HT-29 (cell line): ENCODE measurements at regions not wholly inside any gene's neighbourhood (a gene's known extent, or its start where the extent isn't known, plus 50 kb on each side); places are given as distances from the start of the nearest gene placed in this dataset.
"Not testable (repeated sequence)": the region's sequence is repeated elsewhere in the genome, so short reads cannot be mapped to it uniquely, and the experiment has no call there.

Source experiments
- DNase-seq: peaks from one replicate; pipeline ENCODE4 v3.0.0-alpha.2; 2015; ENCODE audit warnings: low spot score

GRCh38 chr11:95443386-95443785 is 212.4 kb upstream of the SESN3 start:
- DNase-seq, result no peak

DNA sequence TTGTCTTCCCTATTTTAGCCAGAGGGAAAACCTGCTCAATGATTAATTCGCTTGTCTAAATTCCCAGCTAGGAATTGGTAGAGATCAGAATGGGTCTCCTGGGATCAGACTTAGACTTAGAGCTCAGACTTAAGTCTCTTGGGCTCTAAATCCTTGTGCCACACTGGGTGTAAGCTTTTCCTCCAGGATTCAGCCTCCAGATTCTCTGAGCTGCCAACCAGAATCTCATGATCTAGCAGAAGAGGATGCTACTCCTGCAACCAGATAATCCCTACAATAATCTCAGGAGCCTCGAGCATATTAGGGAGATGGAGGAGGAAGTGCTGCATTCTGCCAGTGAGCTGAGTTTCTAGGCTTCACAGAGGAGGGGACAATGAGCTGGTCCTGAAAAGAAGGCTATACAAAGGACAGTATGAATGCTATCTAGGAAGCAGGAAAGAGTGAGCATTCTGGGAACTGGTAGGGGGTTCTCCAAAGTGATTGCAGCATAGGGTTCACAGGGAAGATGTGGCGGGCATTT is 211.6 kb upstream of the SESN3 start:
- no peak for DNase-seq

DNA sequence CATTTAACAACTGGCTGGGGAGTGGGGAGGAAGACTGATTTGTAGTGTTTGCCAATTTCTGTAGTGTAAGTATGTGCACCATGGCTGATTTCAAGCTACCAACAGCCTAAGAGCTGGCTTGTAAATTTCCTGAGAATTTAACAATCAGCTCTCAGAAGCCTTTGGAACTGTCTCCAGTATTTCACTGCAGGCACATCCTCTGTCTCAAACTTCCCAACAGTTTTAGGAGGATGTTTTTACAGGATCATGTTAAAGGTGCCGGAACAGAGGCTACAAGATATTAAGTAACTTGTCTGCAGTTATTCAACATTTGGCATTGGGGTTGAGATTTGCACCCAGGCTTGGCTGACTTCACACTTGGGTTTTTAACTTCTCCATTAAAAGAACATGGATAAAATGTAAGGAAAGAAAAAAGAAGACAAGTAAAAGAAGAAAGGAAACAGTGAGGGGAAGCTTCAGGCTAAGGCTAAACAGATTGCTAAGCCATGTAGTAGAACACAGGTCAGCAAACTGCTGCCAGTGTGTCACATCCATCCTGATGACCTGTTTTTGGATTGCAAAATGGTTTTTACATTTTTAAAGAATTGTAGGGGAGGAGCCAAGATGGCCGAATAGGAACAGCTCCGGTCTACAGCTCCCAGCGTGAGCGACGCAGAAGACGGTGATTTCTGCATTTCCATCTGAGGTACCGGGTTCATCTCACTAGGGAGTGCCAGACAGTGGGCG is 204.8 kb upstream of the SESN3 start:
- no peak for DNase-seq

DNA sequence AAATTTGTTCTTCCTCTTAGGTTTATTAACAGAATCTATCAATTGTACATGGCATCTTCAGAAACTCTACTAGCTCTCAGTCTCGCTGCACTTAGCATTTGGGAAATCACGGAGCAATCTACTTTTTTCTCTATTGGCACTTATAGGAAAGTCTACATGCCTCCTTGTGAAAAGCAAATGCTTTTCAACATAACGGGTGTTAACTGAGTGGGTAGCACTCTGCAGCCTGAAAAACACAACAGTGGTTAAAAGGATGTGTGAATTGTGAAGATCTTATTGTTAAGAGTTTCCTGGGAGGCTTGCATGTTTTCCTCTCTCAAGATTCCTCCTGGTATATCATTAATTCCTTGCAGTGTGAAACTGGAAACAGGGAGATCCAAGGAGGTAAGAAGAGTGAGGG is 204.2 kb upstream of the SESN3 start:
- no peak for DNase-seq

- no peak for DNase-seq
Measured at GRCh38 chr11:95434489-95435057, 203.6 kb upstream of the SESN3 start.

DNA sequence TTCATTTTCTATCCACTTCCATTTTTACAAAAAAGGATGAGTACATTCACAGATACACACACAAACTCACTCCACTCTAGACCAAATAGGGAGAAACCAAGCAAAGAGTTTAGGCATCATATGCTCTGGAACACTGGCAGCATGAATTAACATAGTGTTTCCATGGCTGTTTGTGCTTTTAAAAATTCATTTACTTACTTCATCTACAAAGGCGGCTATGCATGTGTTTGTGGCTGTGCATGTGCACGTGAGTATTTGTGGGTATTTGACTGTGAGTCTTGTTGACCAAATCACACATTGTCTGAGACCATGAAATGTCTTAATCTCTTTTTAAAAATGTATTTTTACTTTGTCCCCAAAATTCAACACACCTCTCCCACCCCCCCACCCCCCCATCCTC is 203.0 kb upstream of the SESN3 start:
- no peak for DNase-seq

GRCh38 chr11:95432714-95433503 is 201.9 kb upstream of the SESN3 start:
- no peak for DNase-seq

DNA sequence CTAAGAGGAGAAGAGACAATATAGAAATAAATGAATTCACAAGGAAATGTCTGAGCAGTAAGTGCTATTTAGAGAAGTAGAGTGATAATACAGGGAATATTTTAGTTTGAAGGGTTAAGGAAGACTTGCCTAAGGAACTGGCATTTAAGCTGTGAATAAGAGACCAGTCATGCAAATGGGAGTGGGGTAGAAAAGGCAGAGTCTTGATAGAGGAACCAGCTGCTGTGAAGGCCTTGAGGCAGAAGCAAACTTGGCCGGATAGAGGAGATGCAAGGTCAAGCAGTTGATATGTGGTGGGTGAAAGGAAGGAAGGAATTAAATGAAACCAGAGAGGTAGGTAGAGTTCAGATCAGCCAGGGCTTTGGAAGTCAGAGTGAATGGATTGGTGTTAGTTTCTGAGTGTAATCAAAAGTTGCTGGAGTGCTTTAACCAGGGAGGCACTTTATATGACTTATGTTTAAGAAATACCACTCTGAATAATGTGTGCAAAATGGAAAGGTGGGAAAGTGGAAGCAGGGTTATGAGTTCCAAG is 198.4 kb upstream of the SESN3 start:
- DNase-seq, result no peak

DNA sequence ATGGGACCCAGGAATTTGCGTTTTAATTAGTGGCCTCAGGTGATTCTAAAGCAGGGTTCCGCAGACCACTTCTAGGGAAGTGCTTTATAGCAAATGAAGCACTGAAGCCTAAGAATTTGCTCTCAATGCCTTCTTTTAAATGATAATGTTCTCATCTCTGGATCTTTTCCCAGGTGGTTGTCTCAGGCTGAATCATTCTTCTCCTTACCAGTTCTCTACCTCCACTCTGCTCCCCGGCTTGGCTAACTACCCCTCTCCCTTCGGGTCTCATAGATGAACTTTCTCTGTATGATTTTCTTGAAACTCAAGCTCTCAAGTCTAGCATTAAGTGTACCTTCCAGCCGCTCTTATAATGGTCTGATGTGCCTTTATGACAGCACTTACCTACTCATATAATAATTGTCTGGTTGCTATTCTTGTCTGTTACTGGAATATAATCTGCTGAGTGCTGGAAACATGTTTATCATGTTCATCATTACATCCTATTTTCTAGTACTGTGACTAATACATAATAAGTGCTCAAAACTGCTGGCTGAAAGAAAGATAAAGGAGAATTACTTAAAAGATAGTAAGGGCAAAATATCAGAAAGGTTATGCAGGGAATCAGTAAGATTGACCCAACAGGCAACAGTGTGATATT is 195.9 kb upstream of the SESN3 start:
- DNase-seq, result no peak

- no peak for DNase-seq
Measured at GRCh38 chr11:95419915-95420314, 188.9 kb upstream of the SESN3 start.

DNA sequence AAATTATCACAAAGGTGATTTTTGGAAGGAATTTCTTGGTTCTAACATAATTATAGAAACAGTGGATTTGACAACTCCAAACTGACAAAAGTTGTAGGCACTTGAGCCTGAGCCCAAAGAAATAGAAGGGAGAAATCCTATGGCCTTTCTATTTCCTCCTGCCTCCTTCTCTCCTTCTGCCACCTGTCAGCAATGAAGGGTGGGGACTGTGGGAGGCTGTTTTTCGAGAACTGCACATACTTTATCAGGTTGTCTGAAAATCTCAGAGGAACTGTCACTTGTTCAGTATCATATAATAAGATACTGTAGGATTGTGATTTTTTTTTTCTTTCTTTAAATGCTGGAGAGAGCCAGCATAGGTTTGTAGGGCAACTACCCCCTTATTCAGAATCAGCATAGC is 187.9 kb upstream of the SESN3 start:
- no peak for DNase-seq

- DNase-seq, result no peak
Measured at GRCh38 chr11:95417832-95418231, 186.8 kb upstream of the SESN3 start.

- peak; percentile 76 for DNase-seq
Measured at GRCh38 chr11:95415837-95416304, 184.9 kb upstream of the SESN3 start.

- DNase-seq, result no peak
Measured at GRCh38 chr11:95414217-95414616, 183.2 kb upstream of the SESN3 start.

GRCh38 chr11:95413761-95414160 is 182.8 kb upstream of the SESN3 start:
- DNase-seq, result no peak

GRCh38 chr11:95413021-95413420 is 182.0 kb upstream of the SESN3 start:
- DNase-seq, result no peak

GRCh38 chr11:95412074-95412473 is 181.1 kb upstream of the SESN3 start:
- no peak for DNase-seq

- DNase-seq, result not testable (repeated sequence)
Measured at GRCh38 chr11:95410707-95411106, 179.7 kb upstream of the SESN3 start.

DNA sequence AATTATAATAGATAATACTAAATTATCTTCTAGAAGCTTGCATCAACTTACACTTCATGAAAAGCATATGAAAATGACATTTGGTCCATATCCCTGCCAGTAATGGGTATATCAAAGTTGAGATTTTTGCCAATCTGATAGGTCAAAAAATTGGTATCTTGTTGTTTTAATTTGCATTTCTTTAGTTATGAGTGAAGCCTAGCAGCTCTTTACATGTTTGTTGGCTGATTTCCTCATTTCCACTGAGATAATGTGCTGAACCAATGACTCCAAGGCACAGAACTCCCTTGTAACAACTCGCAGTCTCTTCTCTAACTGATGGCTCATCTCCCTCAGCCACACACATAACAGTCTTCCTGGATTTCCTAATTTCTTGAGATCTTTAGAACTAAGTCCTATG is 175.3 kb upstream of the SESN3 start:
- DNase-seq, result no peak

GRCh38 chr11:95404370-95404769 is 173.4 kb upstream of the SESN3 start:
- DNase-seq, result no peak

DNA sequence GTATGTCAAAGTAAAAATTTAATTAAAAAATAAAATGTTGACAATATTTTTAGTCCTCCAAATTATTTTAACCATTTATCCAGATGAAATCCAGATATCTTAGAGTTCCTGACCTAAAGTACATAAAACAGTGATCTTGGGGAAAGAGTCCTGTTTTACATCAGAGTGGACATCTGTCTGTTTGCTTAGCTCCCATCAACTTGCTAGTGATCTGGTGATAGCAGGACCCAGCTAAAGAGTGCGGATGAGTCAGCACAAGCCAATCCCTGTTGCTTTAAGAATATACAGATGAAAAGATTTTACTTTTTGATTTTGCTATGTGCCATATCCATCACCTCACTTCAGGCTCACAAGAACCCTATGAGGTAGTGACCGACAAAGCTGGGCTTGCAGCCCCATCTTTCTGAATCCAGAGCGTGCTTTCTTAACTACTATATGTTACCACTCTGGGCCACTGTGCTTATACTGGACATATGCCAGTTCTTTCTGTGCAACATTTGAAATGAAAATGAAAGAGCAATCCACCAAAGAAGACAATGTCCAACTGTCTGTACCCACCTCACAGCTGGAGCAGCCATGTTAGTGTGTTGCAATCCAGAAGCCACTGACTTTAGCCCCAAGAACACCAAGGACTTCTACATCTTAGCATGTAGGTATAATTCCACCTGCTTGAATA is 167.6 kb upstream of the SESN3 start:
- DNase-seq, result no peak
